ENCODE measurements at regions not wholly inside any gene's neighbourhood (a gene's known extent, or its start where the extent isn't known, plus 50 kb on each side); places are given as distances from the start of the nearest gene placed in this dataset.

DNA sequence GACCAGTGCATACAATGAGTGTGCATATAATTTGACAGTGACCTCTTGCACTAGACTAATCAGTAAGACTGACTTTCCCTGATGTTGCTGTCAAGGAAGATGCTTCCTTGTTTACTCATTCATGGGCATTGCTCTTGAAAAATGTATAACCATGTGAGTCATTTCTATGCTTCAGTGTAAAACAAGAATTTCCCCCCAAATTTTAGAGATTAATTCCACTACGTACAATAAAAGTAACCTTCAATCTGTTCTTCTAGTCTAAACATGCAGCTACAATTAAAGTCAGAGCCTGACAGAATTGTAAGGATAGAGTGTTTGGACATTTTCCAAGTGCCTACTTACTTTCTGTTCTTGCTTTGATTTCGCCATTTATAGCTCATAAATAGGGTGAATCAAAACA is 935.7 kb downstream of the RAPGEF2 start:
- H3K4me2 ChIP-seq (ENCODE audit: insufficient read depth, low read length), result no peak overlapping the region
- H3K27me3 ChIP-seq (ENCODE audit: insufficient read depth, low read length, poor library complexity), result no peaks in the 10 kb centered on the region
- no peak overlapping the region for H3K4me3 ChIP-seq (ENCODE audit: low read depth in 1 of 2, low read length in 2 of 2)
- no peaks in the 10 kb centered on the region for H3K36me3 ChIP-seq (ENCODE audit: insufficient read depth, low read length)
- no peak overlapping the region for H3K27ac ChIP-seq (ENCODE audit: low read length)
- no peaks in the 10 kb centered on the region for H4K20me1 ChIP-seq (ENCODE audit: insufficient read depth, low read length)
- ATAC-seq (ENCODE audit: insufficient read depth, low read depth) (no peak), DNase-seq (no peak)
- no peak overlapping the region for H3K9ac ChIP-seq (ENCODE audit: low read depth, low read length)
- H2AFZ ChIP-seq (ENCODE audit: low read depth, low read length), result no peak overlapping the region
- H3K4me1 ChIP-seq (ENCODE audit: insufficient read depth, low read length), result no peaks in the 10 kb centered on the region
- H3K9me3 ChIP-seq (ENCODE audit: insufficient read depth, low read length, severe bottlenecking), result no peaks in the 10 kb centered on the region
- no peaks in the 10 kb centered on the region for H3K79me2 ChIP-seq (ENCODE audit: insufficient read depth, low read length)
- TF ChIP-seq, protein P1, sequence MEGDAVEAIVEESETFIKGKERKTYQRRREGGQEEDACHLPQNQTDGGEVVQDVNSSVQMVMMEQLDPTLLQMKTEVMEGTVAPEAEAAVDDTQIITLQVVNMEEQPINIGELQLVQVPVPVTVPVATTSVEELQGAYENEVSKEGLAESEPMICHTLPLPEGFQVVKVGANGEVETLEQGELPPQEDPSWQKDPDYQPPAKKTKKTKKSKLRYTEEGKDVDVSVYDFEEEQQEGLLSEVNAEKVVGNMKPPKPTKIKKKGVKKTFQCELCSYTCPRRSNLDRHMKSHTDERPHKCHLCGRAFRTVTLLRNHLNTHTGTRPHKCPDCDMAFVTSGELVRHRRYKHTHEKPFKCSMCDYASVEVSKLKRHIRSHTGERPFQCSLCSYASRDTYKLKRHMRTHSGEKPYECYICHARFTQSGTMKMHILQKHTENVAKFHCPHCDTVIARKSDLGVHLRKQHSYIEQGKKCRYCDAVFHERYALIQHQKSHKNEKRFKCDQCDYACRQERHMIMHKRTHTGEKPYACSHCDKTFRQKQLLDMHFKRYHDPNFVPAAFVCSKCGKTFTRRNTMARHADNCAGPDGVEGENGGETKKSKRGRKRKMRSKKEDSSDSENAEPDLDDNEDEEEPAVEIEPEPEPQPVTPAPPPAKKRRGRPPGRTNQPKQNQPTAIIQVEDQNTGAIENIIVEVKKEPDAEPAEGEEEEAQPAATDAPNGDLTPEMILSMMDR (IDR thresholded peaks at IDR 0.05; ENCODE audit: borderline replicate concordance, extremely low read depth, low read length, poor library complexity, severe bottlenecking), result no peak
- no peak for TF ChIP-seq EZH2 (IDR thresholded peaks at IDR 0.05; ENCODE audit: borderline replicate concordance, low read depth, low read length, severe bottlenecking)

- TF ChIP-seq EZH2 (IDR thresholded peaks at IDR 0.05; ENCODE audit: borderline replicate concordance, low read depth, low read length, severe bottlenecking), result no peak
- TF ChIP-seq, protein P1 (IDR thresholded peaks at IDR 0.05; ENCODE audit: borderline replicate concordance, extremely low read depth, low read length, poor library complexity, severe bottlenecking), result no peak
- Histone ChIP-seq H3K27ac (ENCODE audit: low read length) (no peak overlapping the region), H3K27me3 (ENCODE audit: insufficient read depth, low read length, poor library complexity) (no peaks in the 10 kb centered on the region), H2AFZ (ENCODE audit: low read depth, low read length) (no peak overlapping the region), H3K79me2 (ENCODE audit: insufficient read depth, low read length) (no peaks in the 10 kb centered on the region), H3K9ac (ENCODE audit: low read depth, low read length) (no peak overlapping the region), H3K36me3 (ENCODE audit: insufficient read depth, low read length) (no peaks in the 10 kb centered on the region), H3K9me3 (ENCODE audit: insufficient read depth, low read length, severe bottlenecking) (no peaks in the 10 kb centered on the region), H3K4me1 (ENCODE audit: insufficient read depth, low read length) (no peaks in the 10 kb centered on the region), H3K4me3 (ENCODE audit: low read depth in 1 of 2, low read length in 2 of 2) (no peak overlapping the region), H3K4me2 (ENCODE audit: insufficient read depth, low read length) (no peak overlapping the region), H4K20me1 (ENCODE audit: insufficient read depth, low read length) (no peaks in the 10 kb centered on the region)
- no peak for ATAC-seq (ENCODE audit: insufficient read depth, low read depth)
- no peak for DNase-seq
These were observed 941.8 kb downstream of the RAPGEF2 start for GRCh38 chr4:160044693-160045092.

GRCh38 chr4:160082432-160083207 is 979.7 kb downstream of the RAPGEF2 start:
- Histone ChIP-seq H3K4me1 (ENCODE audit: insufficient read depth, low read length) (no peaks in the 10 kb centered on the region), H3K4me3 (ENCODE audit: low read depth in 1 of 2, low read length in 2 of 2) (no peak overlapping the region), H2AFZ (ENCODE audit: low read depth, low read length) (no peak overlapping the region), H3K79me2 (ENCODE audit: insufficient read depth, low read length) (no peaks in the 10 kb centered on the region), H3K4me2 (ENCODE audit: insufficient read depth, low read length) (no peak overlapping the region), H3K27ac (ENCODE audit: low read length) (no peak overlapping the region), H3K9ac (ENCODE audit: low read depth, low read length) (no peak overlapping the region), H3K9me3 (ENCODE audit: insufficient read depth, low read length, severe bottlenecking) (no peaks in the 10 kb centered on the region), H4K20me1 (ENCODE audit: insufficient read depth, low read length) (no peaks in the 10 kb centered on the region), H3K36me3 (ENCODE audit: insufficient read depth, low read length) (no peaks in the 10 kb centered on the region), H3K27me3 (ENCODE audit: insufficient read depth, low read length, poor library complexity) (no peaks in the 10 kb centered on the region)
- DNase-seq (no peak), ATAC-seq (ENCODE audit: insufficient read depth, low read depth) (no peak)
- TF ChIP-seq, protein P1 (IDR thresholded peaks at IDR 0.05; ENCODE audit: borderline replicate concordance, extremely low read depth, low read length, poor library complexity, severe bottlenecking), result no peak
- TF ChIP-seq EZH2 (IDR thresholded peaks at IDR 0.05; ENCODE audit: borderline replicate concordance, low read depth, low read length, severe bottlenecking), result no peak
